ENCODE measurements at regions not wholly inside any gene's neighbourhood (a gene's known extent, or its start where the extent isn't known, plus 50 kb on each side); places are given as distances from the start of the nearest gene placed in this dataset.
"Not testable (repeated sequence)": the region's sequence is repeated elsewhere in the genome, so short reads cannot be mapped to it uniquely, and the experiment has no call there.

DNA sequence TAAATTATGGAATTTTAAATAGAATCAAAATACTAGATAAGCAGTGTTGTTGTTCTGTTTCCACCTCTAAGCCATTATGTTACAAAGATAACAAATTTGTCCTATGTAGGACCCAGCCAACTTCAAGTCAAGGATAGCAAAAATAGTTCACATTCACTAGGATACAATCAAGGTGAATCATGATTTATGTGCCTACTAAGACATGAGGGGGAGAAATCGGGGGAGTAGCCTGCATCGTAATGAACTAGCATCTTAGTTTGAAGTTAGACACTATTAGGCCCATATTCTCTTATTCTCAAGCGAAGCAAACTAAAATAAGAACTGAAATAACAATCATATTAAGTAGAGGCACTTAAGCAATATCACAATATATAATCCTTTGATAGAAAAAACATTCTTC, 779.4 kb upstream of the PCDH9 start:
- FAIRE-seq = no peak

DNA sequence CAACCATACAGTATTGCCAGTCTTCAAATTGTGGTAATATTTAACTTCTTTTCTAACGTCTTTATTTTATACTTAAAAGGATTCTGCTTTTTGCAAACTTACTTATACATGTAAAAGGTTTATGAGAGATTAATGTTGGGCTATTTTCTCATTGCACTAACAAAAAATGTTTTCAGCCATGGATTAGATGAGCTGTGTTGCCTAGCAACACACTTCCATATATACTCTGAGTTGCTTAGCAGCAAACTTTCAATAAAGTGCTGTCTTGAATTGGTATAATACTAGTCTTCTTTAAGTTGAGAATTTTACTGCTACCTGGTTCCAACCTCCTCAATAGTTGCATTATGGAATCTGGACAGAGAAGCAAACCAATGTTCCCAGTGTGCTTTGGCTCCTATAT, 777.4 kb upstream of the PCDH9 start:
- no peak for FAIRE-seq

DNA sequence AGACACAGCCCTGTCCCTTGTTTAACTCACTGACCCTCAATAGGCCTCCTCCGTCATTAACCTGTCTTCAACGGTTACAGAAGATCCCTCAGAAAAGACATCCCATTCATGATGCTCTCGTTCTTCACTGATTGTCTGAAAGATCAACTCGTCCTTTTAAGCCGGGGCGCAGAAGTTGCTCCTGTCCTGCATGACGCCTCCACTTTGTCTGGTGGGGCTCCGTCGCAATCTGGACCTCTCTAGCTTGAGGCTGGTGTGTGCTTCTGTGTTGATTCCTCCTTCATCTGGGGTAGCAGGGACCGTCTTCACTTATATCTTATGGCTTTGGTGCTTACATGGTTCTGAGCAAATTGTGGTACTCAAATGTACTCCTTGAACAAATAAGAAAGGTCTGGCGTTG, 766.0 kb upstream of the PCDH9 start:
- FAIRE-seq = no peak

DNA sequence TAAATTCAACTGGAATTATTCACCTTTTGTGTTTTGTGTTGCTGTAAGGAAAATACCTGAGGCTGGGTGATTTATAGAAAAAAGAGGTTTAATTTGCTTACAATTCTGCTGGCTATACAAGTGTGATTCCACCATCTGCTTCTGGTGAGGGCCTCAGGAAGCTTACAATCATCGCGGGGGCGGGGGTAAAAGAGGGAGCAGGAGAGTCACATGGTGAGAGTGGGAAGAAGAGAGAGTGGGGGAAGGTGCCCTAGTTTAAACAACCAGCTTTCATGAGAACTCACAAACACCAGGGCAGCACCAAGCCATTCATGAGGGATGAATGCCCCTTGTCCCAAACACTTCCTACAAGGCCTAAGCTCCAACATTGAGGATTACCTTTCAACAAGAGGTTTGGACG, 760.7 kb upstream of the PCDH9 start:
- FAIRE-seq = no peak

DNA sequence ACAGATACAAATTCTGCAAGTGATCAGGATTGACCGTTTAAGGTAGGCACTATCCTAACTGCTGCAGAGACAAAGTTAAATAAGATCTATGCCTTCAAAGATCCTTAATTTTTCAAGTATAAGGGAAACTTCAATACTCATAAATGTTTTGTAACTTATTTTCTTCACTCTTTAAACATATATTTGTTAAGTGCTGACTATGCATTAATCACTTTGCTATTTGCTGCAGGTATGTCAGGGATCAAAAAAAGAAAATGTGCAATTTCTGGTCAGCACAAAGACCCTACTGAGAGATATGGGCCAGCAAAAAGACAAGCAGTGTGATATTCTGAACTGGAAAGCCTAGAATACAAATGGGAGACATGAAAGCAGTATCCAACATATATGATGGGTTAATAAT, 756.1 kb upstream of the PCDH9 start:
- FAIRE-seq = no peak

DNA sequence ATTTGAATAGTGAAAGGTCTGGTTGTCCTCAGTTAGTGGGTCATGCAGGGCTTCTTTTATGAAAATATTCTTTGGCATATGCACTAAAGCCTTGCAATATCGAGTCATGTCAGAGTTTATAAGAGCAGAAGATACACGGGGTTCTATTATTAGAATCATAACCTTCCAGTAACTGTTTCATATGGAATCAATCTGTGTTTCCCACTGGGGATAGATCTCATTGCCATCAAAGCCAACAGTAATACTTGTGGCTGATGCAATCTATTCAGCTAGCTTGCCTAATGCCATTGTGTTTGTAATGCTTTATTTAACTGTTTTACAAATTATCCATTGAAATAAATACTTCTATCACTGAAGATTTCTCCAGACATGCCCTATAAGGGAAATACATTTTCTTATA, 746.9 kb upstream of the PCDH9 start:
- no peak for FAIRE-seq

DNA sequence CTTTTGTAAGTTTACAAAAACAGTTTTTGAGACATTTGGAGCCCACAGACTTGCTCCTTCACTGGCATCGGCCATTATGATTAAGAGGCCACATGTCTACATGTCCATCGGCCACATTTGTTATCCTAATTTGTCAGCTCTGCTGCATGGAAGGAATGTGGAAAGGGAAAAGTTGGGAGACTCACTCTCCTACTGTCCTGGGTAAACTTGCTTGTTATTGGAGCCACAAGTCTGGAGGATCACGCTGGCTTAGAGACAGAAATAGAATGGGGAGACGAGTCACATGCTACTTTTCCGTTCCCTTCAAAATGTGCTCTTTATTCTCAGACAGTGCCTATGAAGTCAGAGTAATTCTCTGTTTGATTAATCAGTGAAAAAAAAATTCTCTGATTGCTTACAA, 741.2 kb upstream of the PCDH9 start:
- no peak for FAIRE-seq

- FAIRE-seq = no peak
Measured at GRCh38 chr13:67967031-67967430, 736.9 kb upstream of the PCDH9 start.

GRCh38 chr13:67966065-67966464, 735.9 kb upstream of the PCDH9 start:
- FAIRE-seq = no peak

DNA sequence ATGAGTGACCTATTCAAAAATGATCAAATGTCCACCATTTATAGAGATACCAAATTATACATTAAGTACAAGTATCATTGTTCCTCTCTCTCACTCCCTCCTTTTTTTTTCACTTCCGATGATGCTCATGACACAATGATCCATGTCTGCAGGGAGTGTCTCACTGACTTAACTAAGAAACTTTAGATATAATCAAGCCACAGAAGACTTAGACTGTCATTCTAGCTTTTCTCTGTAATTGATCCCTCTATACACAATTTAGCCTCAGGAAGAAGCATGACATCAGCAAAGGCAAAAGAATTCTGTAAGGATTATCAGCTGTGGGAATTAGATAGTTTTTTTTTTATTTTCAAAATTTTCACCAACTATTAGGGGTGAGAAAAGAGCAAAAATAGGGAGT, 734.9 kb upstream of the PCDH9 start:
- FAIRE-seq = no peak

- no peak for FAIRE-seq
Measured at GRCh38 chr13:67964091-67964490, 734.0 kb upstream of the PCDH9 start.

DNA sequence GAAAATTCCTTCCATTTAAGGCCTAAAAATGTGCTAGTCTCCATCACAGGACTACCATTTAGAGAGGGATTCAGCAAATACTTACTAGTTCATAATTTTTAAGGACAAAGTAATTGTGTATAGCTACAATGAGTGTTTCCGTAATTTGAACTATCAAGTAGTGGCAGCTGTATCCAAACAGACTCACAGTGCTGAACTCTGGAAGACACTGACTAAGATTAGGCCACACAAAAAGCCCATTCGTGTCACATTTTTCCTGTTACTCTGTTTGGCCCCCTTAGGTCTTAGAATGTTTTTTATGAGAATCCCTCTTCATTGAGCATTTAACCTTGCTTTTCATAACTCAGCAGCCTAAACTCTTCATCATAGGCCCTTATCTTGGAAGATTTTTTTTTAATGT, 731.2 kb upstream of the PCDH9 start:
- FAIRE-seq = no peak

- FAIRE-seq = no peak
Measured at GRCh38 chr13:67951431-67951830, 721.3 kb upstream of the PCDH9 start.

DNA sequence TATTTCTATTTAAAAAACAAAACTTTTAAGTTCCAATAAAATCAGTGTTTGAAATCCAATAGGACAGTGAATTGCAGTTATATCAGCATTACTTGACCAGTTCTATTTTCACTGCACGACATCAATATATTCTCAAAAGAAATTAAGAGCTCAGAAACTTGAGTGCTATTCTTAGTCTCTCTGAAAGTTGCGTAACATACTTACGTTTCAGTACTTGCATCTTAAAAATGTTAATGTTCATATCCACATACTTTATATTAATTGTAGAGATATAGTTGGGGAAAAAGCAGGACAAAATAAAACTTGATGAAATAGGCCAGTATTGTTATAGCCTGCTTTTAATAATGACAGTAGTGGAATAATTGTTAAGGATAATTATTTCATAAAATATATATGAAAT, 720.5 kb upstream of the PCDH9 start:
- no peak for FAIRE-seq

DNA sequence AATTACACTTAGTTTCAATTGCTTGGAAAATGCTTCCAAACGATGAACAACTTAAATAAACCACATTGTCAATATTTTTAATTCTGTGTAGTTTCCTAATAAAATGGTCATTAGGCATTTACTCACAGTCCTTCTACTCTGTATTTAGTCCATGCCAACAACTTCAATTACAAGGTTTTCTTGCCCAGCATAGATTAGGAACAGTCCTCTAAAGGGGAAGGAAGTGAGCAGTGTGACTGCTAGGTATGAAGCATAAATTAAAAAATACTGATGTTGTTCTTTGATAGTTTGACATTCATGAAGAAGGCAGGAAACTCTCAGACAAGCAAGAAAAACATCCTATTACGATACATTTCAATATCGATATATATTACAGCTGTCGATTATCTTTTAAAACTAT, 716.0 kb upstream of the PCDH9 start:
- FAIRE-seq = no peak

- no peak for FAIRE-seq
Measured at GRCh38 chr13:67943116-67943515, 713.0 kb upstream of the PCDH9 start.

DNA sequence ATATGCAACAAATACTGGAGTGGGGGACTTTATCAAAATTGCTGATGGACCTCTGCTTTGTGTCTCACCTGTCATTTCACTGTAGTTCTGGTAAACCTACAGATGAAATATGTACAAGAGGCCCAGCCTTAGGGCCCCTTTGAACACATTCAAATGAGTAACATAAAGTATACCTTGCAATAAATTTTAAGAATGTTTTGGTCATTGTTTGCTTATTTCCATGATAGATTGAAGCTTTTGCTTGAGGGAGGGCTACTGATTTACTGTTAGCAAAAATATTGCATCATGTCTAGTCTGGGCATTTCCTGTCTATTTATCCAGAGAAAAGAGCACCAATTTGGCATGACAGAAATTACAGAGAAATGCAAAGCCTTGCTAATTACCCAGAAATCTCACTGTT, 705.5 kb upstream of the PCDH9 start:
- FAIRE-seq = no peak

DNA sequence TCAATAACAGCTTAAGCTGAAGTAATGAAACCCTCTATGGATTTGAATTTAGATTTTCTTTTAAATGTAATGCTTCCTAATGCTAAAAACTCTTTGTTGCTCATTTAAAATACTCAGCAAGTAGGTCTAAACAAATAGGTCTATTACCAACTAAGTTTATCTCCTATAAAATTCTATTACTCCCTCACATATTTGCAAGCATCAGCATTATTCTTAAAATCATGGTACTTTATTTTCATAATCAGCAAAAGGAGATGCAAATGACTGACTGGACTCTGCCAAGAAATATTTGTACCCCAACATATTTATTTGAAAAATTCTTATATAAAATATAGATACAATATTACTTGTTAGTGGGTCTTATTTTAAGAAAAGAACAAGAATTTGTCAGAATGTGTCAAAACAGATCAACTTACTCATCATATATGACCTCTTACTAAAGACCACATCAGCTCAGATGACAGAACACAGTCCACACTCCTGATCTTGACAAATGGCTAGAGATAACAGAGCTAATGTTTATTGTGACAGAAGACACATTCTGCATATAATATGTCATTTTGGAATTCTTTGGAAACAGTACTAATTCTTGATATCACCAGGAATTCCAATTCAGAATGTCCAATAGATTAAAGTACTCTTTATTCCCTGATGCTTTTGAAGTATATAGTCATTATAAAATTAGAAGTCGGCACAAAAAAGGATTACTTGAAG, 704.6 kb upstream of the PCDH9 start:
- FAIRE-seq = no peak

- no peak for FAIRE-seq
Measured at GRCh38 chr13:67932991-67933390, 702.9 kb upstream of the PCDH9 start.

GRCh38 chr13:67917291-67917987, 687.3 kb upstream of the PCDH9 start:
- FAIRE-seq = no peak

DNA sequence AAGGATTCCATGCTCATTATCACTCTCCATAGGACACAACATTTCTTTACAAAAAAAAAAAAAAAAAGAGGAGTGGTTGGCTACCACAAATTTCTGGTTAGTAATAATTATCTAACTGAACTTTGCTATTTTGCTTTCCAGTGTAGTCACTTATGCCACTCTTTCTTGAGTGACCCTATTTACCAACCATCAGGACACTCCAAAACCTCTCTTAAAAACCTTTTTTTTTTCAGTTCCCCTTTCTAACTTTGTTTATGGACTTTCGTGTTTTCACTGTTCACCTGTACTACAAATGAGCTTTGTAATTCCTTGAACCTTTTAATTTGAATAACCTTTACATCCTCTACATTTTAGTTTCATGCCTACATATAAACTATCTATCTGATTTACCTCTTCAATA, 686.5 kb upstream of the PCDH9 start:
- FAIRE-seq = no peak

DNA sequence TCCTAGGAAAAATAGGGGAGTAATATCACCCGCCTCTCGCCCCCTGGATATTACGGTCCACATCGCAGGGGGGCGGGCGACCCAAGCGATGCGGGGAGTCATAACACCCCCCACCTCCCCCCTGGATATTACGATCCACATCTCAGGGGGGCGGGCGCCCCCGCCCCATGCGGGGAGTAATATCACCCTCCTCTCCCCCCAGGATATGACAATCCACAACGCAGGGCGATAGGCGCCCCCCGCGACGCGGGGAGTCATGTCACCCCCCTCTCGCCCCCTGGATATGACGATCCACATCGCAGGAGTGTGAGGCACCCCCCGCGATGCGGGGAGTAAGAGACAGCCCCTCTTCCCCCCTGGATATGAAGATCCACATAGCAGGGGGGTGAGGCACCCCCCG, 684.4 kb upstream of the PCDH9 start:
- no peak for FAIRE-seq

DNA sequence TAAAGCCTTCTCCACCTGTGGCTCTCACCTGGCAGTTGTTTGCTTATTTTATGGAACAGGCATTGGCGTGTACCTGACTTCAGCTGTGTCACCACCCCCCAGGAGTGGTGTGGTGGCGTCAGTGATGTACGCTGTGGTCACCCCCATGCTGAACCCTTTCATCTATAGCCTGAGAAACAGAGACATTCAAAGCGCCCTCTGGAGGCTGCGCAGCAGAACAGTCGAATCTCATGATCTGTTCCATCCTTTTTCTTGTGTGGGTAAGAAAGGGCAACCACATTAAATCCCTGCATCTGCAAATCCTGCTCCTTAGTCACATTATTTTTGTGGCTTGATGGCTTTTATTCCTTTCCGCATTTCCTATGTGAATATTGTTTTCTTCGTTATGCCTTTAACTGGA, 672.8 kb upstream of the PCDH9 start:
- FAIRE-seq = not testable (repeated sequence)

GRCh38 chr13:67880916-67881315, 650.8 kb upstream of the PCDH9 start:
- FAIRE-seq = no peak

DNA sequence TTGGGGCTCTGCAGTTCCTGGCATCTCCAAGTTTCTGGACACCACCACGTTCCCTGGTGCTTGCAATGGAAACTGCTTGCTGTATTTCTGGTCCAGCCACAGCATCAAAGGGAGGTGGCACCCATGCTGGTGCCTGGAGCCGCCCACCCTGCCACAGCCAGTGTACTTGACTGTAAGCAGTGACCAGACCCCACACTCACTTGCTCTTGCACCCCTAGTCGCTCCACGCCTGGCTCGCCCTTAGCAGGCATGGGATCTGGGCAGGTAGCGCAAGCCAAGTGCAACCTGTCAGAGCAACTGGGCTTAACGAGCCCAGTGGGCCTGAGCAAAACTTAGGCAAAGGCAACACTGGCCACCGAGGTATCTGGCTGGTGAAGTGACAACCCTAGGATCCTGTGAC, 648.2 kb upstream of the PCDH9 start:
- no peak for FAIRE-seq
